HG03378 (cell line): ENCODE measurements at regions not wholly inside any gene's neighbourhood (a gene's known extent, or its start where the extent isn't known, plus 50 kb on each side); places are given as distances from the start of the nearest gene placed in this dataset.

Experiments
- ATAC-seq: cut with Tn5 transposase; IDR thresholded peaks from one replicate; pipeline ENCODE4 v1.9.1; 2021; ENCODE audit warnings: mild to moderate bottlenecking, moderate library complexity; ENCODE audit not compliant: unreplicated experiment

- ATAC-seq, result no peak
Measured at GRCh38 chrX:22392133-22392948, 119.6 kb downstream of the CBLL2 start.

DNA sequence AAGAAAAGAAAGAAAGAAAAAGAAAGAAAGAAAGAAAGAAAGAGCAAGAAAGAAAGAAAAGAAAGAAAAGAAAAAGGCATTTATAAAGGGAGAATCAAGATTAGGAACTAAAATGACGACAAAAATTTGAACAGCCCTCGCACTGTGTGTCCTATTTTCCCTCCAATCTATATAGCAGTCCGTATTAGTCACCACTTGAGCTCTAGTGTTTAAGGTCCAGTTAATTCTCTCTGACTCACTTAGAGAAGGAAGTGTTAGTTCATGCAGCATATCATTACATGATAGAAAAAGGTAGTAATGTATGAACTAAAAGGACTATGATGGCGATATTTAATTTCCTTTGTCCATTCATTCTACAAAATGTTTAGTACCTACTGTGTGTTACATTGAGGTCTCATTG, 122.7 kb downstream of the CBLL2 start:
- no peak for ATAC-seq

DNA sequence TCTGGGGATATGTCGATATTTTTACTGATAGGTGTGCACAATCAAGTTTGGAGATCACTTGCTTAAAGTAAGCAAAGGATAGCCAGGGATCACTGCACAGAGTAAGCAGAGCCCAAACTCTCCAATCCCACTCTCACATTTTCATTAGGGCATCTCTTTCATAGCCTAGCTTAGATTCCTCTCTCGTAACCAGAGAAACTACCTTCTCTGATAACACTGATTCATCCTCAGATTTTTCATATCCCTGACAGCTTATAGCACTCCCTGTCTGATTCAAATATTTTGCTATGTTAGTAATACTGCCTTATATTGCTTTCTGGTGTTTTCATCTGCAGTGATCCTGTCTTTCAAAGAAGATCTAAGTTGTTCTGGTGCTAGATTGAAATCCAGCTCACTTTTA, 123.7 kb downstream of the CBLL2 start:
- ATAC-seq, result no peak

- no peak for ATAC-seq
Measured at GRCh38 chrX:22397566-22397965, 124.9 kb downstream of the CBLL2 start.

GRCh38 chrX:22399437-22400192, 126.9 kb downstream of the CBLL2 start:
- no peak for ATAC-seq

GRCh38 chrX:22404297-22404696, 131.6 kb downstream of the CBLL2 start:
- ATAC-seq, result no peak

DNA sequence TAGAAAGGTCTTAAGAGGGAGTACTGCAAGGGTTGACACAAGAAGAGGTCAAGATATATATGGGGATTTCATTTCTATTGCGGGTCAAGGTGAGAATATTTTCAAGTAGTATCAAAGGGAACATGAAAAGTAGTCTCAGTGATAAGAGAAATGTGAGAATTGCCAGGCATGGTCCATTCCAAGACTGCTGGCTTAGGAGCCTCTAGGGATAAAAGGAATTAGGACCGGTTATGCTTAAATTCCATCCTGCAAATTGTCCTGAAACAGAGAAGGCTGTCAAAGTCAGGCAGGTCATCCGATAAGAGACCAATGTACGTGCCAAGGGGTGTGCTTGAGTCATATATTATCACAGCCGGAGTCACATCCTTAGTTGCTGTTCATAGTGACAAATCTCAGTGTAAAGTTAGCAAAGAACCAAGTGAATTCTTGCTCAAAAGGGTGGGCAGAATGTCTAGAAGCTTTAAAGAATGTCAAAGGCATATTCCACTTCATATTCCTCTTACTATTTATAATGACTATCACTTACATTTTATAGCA, 133.6 kb downstream of the CBLL2 start:
- ATAC-seq, result no peak

GRCh38 chrX:22409418-22409817, 136.7 kb downstream of the CBLL2 start:
- no peak for ATAC-seq

DNA sequence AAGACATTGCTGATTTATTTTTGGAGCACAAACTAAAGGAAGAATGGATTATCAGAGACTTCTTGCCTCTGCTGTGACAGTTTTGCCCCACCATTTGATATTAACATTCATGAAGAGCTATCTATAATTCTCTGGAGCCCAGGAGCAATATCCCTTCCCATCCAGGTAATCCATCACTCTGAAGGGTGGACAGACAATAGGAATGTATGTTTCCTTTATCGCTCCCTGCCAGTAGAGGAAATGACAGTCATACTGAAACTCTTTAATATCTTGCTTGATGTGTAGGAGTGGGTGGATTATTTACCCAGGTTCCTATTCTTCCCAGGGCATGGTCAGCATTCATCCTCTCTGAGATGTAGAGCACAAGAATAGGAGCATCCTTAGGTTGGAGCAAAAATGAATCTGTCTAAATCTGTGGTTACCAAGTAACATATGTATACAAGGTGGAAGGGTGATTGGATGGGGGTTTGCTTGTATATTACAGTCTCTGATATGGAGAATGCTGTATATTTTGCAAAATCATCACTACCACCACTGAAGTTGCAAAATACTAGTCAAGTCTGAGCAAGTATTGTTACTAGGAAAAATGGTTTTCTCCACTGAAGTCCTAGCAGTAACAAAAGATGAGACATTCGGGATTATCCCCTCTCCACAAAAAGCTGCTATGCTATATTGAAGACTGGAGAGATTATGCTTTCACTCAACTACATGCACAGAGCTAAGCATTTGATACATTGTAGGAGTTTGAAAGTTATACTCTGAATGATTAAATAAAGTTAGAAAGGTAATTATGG, 151.6 kb downstream of the CBLL2 start:
- no peak for ATAC-seq

- ATAC-seq, result no peak
Measured at GRCh38 chrX:22424919-22425318, 152.2 kb downstream of the CBLL2 start.

DNA sequence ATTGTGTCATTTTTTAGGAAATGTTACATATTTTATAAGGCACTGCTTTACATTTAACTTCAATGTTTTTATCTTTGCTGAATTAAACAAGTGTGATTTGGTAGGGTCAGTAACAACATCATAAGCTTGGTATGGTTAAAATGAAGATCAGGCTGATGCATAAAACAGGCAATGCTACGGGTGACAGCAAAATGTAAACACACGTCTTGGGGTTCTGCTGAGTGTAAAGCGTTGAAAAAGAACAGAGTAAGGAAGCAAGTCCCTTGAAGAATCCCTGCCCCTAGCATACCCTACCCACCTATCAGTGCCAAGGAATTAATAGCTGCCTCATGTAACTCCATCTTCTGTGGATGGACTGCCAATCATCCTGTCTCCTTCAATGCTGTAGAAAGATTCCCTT, 157.0 kb downstream of the CBLL2 start:
- ATAC-seq, result no peak

GRCh38 chrX:22430701-22431100, 158.0 kb downstream of the CBLL2 start:
- ATAC-seq, result no peak

GRCh38 chrX:22433292-22434070, 160.8 kb downstream of the CBLL2 start:
- ATAC-seq, result no peak

GRCh38 chrX:22445880-22446279, 173.2 kb downstream of the CBLL2 start:
- no peak for ATAC-seq

DNA sequence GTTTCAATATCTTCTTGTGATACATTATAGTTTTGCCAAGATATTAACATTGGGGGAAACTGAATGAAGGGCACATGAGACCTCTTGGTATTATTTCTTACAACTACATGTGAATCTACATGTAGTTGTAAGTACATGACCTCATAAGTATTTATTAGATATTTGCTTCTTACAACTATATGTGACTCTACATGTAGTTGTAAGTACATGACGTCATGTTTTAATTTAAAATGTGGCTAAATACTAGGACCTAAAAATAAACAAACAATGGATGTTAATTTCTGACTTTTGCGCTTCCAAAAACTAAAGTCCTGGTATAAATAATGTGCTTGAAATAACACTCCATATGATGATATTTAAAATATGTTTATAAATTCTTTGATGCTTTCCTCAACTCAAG, 190.2 kb downstream of the CBLL2 start:
- no peak for ATAC-seq

- no peak for ATAC-seq
Measured at GRCh38 chrX:22467571-22467970, 194.9 kb downstream of the CBLL2 start.

DNA sequence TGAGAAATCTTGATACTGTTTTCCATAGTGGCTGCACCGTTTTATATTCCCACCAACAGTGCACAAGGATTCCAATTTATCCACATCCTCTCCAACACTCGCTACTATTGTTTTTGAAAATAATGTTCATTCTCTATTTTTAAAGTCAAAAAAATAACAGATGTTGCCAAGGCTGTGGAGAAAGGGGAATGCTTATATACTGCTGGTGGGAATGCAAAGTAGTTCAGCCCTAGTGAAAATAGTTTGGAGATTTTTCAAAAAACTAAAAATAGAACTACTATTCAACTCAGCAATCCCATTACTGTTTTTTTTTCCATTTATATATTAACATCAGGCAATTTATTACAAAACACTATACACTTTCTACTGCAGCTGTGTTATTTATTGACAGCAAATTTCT, 208.7 kb downstream of the CBLL2 start:
- ATAC-seq, result no peak

DNA sequence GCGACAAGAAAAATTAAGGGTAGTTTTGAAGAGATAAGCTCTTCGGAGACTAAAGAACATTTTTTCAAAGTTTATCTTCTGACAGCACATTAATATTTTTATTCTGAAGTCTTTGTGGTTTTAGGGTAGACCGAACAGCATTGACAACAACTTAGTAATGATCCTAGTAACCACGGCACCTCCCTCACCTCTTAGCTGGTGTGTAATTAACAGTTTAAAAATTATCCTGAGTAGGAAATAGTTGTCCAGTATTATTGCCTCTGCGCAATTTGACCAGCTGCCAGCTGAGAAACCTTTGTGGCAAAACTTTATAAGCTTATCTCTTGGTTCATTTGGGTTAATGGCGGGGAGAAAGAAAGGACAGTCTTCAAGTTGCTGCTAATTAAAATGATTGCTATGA, 213.6 kb downstream of the CBLL2 start:
- no peak for ATAC-seq

DNA sequence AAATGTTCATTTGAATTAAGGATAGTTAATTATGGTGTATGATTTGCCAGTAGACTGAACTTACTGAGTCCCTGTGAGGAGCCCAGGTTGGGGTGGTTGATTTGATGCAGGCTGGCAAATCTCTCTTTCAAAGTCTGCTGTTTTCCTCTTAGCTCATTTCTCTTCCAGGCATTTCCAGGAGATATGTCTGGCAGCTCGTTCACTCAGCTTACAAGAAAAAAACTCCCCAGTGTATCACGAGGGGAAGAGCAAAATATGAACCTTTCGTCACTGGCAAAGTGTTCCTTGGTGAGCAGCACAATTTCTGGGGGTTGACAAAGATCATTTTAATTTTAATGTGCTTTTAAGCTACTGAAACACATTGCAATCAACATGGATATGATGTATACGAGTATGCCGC, 244.2 kb downstream of the CBLL2 start:
- no peak for ATAC-seq

DNA sequence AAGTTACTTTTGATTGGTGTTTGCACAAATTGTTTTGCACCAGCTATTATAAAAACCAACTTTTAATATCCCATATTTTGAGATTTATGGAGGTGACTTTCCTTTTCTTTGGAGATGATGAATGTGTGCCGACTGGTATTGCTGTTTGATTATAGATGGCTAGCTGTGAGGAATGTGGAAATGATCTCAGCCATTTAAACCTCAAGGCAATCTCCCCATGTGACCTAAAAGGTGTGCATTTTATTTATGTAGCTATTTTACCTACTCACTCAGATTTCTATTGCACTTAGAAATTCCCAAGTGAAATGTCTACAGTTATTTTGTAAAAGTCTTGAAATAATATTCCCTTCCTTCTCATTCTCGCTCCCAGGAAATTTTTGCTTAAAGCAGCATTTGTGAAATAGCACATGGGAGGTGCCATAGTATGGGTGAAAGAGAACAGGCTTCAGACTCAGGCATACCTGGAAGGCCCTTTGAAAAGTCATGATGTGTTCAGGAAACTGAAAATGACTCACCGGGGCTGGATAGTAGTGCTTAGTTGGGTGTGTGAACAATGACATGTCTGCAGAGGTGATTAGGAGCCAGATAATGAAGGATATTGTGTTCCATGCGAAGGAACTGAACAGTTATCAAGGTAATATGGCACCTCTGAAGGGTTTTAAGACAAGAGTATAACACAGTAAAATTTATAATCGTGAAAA, 247.6 kb downstream of the CBLL2 start:
- no peak for ATAC-seq
